NCI-H2171 (cell line): ENCODE measurements at regions not wholly inside any gene's neighbourhood (a gene's known extent, or its start where the extent isn't known, plus 50 kb on each side); places are given as distances from the start of the nearest gene placed in this dataset.
A peak's percentile ranks its signal among the peaks of the same experiment; 100 is the strongest.
"Not testable (repeated sequence)": the region's sequence is repeated elsewhere in the genome, so short reads cannot be mapped to it uniquely, and the experiment has no call there.

ENCODE experiments used
- DNase-seq: peaks from one replicate; lab custom pipeline; 2025; lab: John Stamatoyannopoulos, UW

DNA sequence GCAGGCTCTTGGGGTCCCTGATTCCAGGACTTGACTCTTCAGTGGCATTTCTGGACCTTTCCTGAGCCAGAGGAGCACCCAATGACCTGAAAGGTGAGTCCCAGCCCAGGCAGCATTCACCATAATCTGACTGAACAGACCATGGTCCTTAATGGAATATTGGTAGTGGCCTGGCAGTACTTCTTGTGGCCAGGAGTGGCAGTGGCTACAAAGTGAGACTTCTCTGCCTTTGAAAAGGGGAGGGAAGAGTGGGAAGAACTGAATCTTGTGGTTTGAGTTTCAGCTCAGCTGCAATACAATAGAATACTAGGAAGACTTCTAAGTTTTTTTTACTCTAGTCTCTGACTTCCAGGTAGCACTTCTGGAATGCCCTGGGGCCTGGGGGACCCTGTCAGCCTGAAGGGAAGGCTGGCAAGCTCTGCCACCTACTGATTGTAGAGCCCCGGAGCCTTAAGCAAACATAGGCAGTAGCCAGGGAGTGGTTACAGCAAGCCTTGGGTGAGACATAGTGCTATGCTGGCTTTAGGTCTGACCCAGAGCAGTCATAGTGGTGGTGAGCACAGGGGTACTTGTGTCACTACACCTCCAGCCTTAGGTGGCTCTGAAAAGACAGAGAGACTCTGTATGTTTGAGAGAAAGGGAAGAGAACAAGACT is 674.2 kb upstream of the MANEA start:
- DNase-seq: no peak

DNA sequence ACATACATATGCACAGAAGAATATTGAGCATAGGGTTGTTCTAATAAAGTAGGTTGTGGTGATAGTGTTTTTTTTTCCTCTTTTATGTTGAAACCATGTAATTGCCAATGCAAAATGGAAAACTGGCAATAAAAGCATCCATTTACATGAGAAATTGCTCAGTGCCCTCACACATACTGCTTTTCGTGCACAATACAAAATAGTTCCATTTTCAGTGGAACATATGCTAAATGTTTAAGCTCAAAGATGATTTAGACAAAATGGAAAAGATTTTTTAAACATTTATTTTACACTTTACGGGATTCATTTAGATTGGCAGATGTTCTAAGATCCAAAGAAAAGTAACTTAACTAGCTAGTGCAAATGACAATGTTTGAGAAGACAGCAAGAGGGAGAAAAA is 678.1 kb upstream of the MANEA start:
- DNase-seq: no peak

GRCh38 chr6:94894300-94894699 is 683.0 kb upstream of the MANEA start:
- peak; percentile 15 for DNase-seq

DNA sequence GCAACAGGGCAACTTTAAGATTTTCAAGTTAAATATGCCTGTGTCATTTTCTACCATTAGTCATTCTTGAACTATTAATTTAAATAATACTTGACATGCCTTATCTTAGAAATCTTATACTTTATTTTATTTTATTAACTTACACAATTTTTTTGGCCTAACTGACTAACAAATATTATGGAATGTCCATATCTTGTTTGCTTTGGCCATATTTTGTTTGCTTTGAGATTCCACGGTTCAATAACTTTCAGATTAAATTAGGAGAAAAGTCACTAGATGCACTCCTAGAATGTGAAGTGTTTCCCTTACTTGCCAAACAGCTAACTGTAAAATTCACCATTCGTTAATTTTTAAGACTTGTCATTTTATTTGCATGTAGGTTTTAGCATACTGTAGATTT is 684.0 kb upstream of the MANEA start:
- no peak for DNase-seq

- DNase-seq: not testable (repeated sequence)
These were observed 703.5 kb upstream of the MANEA start for GRCh38 chr6:94873819-94874218.

DNA sequence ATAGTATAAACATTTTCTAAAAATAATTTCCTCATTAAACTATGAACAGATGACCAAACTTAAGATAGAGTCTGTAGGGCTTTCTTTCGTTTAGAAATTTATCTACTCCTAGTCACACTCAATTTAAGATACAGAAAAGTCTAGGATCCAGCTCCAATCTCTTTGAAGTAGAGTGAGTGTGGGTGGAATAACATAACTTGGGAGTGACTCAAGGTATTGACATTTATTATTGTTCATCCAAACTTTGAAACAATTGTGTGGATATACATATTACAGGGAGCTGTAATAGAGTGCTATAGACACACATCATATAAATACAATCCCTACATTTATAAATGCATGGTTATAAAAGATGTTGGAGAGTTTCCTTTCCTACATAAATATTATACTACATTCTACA is 715.2 kb upstream of the MANEA start:
- no peak for DNase-seq

GRCh38 chr6:94859924-94860323 is 717.4 kb upstream of the MANEA start:
- no peak for DNase-seq

- DNase-seq: not testable (repeated sequence)
These were observed 720.3 kb upstream of the MANEA start for GRCh38 chr6:94856999-94857398.

DNA sequence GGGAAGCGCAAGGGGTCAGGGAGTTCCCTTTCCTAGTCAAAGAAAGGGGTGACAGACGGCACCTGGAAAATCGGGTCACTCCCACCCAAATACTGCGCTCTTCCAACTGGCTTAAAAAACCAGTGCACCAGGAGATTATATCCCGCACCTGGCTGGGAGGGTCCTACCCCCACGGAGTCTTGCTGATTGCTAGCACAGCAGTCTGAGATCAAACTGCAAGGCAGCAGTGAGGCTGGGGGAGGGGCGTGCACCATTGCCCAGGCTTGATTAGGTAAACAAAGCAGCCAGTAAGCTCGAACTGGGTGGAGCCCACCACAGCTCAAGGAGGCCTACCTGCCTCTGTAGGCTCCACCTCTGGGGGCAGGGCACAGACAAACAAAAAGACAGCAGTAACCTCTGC is 726.0 kb upstream of the MANEA start:
- not testable (repeated sequence) for DNase-seq

DNA sequence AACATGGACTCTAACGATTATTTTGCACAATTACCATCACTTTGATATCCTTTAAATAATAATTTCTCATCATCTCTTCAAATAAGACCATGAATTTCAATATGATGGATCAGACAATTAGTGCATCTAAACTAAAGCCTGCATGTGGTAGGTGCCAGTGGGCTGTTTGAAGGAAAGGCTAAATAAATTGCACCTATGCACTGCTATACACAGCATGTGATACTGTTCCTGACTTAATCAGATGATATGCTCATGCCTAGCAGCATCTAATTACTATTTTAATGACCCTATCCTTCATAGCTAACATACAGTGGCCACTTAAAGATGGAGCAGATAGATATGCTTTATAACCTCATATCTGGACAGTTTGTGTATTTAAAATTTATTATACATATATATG is 731.6 kb upstream of the MANEA start:
- no peak for DNase-seq

DNA sequence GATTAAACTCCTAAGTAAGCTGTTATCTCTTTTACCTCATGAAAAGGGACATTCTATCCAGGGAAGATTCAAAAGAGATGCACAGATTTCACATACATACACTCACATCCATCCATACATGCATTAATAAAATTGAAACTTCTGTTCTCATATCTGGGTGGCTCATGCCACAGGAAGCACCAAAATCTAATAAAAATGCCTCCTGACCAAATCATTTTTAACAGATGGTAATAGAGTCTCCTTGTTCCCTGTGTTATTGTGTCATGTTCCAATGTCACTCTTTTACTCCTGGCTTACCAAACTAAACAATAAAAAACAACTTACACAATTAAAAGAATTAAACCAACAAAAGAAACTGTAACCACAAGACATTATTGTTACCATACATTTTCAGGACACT is 742.1 kb upstream of the MANEA start:
- no peak for DNase-seq

DNA sequence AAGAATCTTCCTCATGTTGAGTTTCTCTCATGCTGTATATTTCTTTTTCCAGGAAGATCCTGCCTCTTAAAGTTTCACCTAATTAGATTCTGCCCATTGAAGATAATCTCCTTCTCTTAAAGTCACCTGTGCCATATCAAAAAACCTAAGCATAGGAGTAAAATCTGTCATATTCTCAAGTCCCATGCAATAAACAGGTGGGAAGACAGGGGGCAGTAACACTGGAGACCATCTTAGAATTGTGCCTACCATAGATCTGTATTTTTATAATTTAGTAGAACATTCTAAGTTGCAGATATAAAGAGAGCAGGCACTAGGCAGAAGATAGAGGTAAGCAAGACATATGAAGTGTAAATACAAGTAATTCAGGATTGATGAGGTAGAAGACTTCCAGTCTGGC is 763.5 kb upstream of the MANEA start:
- DNase-seq: no peak

DNA sequence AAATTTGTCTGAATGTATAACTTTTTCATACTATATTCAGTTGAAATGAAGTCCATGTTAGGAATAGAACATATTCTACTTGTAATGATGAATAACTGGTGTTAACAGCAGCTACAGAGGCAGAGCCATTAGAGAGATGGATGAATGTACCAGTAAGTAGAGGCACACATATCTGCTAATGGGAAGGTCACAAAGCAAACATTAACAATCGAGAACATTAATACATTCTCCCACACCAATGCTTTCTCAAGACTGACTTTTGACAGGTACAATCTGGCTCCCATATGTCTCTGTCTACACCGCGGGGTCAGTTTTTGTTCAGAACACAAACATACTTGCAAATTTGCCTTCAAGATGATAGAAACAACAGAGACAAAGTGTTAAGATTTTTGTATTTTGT is 776.0 kb upstream of the MANEA start:
- DNase-seq: no peak

DNA sequence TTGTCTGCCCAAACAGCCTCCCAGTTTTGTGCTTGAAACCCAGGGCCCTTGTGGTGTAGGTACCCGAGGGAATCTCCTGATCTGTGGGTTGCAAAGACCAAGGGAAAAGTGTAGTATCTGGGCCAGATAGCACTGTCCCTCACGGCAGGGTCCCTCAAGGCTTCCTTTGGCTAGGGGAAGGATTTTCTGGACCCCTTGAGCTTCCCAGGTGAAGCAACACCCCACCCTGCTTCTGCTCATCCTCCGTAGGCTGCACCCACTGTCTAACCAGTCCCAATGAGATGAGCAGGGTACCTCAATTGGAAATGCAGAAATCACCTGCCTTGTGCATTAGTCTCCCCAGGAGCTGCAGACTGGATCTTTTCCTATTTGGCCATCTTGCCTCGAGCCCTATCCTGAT is 791.8 kb upstream of the MANEA start:
- DNase-seq: no peak

DNA sequence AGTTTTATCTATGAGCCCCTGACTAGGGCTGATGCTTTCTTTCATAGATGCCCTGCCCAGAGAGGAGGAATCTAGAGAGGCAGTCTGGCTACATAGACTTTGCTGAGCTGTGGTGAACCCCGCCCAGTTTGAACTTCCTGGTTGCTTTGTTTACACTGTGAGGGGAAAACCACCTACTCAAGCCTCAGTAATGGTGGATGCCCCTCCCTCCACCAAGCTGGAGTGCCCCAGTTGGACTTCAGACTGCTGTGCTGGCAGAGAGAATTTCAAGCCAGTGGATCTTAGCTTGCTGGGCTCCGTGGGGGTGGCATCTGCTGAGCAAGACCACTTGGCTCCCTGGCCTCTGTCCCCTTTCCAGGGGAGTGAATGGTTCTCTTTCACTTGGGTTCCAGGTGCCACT is 792.3 kb upstream of the MANEA start:
- not testable (repeated sequence) for DNase-seq

DNA sequence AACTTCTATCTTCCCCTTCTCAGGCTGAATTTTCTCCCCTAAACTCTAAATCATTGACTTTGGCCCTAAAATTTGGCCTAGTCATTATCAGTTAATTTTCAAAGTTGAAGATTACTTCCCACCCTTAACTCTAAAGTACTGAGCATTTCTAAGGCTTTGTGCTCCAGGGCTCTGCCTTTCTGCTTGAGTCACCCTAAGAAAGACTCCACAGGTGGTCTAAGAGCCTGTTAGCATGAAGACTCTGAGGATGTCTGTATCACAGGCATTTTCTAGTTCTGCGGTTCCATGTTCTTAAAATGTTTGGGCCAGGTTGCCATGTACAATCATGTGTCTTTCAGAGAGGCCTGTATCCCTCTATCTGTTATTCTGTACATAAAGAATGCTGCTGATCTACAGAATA is 808.1 kb upstream of the MANEA start:
- no peak for DNase-seq

DNA sequence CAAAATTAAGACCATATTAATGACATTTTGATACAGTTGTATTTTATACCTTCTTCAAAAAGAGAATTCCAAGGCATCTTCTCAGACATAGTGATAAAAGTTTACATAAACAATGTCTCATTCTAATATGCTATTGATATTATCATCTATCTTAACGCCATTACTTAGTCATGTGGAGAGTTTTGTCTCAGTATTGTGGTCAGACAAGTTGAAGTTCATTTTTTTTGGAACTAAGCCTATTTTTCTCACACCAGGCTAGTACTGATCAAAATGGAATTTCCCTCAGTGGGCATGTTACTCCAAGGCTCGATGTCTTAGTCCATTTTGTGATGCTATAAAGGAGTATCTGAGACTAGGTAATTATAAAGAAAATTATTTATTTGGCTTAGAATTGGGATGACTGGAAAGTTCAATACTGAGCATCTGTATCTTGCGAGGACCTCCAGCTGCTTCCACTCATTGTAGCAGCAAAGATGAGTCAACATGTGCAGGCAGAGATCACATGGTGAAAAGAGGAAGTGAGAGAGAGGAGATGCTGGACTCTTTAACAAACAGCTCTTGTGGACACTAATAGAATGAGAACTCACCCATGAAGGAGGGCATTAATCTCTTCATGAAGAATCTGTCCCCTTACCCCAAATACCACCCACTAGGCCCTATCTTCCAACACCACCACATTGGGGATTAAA is 825.5 kb upstream of the MANEA start:
- DNase-seq: no peak

DNA sequence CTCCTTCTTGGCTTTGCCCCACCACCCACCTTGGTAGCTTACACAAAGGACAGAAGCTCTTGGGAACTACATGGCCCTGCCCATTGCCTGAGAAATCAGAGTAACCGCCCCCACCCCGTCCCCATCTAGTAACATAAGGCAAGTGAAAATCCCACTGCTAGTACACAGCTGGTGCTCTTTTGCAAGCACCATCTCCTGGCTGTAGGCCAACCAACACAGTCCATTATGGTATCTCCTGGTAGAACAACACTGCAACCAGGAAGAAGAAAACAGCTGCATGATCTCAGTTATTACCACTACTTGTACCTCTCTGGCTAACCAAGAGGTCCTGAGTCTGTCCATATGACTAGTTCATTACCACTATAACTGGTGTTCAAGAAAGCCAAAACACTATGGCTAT is 841.1 kb upstream of the MANEA start:
- peak; percentile 83 for DNase-seq

- no peak for DNase-seq
These were observed 842.1 kb upstream of the MANEA start for GRCh38 chr6:94735270-94735669.

GRCh38 chr6:94734751-94735150 is 842.6 kb upstream of the MANEA start:
- DNase-seq: no peak

DNA sequence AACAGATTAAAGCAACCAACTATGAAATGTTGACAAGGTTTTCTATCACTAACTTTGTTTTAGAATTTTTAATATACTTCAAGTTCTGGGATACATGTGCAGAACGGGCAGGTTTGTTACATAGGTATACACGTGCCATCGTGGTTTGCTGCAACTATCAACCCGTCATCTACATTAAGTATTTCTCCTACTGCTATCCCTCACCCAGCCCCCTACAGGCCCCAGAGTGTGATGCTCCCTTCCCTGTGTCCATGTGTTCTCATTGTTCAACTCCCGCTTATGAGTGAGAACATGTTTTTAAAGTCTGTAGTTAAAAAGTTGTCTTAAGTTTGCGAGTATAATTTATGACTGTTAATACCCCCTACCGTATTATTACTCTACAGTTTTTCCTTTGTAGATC is 844.3 kb upstream of the MANEA start:
- DNase-seq: no peak

DNA sequence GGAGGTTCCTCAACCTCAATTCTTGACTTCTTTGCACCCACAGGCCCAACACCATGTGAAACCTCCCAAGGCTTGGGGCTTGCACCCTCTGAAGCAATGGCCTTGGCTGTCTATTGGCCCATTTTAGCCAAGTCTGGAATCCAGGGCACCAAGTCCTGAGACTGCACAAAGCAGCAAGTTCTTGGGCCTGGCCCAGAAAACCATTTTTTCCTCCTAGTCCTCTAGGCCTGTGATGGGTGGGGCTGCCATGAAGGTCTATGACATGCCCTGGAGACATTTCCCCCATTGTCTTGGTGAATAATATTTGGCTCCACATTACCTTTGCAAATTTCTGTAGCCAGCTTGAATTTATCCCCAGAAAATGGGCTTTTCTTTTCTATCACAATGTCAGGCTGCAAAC is 849.6 kb upstream of the MANEA start:
- no peak for DNase-seq

GRCh38 chr6:94721459-94721858 is 855.9 kb upstream of the MANEA start:
- DNase-seq: peak; percentile 46

- DNase-seq: no peak
These were observed 863.9 kb upstream of the MANEA start for GRCh38 chr6:94713446-94713845.
